ENCODE measurements at regions not wholly inside any gene's neighbourhood (a gene's known extent, or its start where the extent isn't known, plus 50 kb on each side); places are given as distances from the start of the nearest gene placed in this dataset.

DNA sequence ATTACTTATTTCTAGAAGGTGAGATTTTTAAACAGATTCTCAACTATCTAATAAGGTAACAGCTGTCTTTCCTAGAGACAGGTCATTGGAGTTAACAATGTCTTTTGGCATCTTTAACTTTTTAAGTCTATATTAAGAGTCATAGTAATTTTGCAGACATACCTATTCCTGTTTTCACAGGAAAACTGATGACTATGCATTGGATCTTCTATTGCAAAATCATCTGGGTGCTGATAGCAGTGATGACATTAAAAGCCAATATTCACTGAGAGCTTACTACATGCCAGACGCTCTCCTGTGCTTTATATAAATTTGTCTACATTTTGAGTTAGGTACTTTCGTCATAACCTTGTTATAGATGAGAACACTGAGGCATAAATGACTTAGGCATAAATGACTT is 462.4 kb upstream of the MARCKS start:
- TF ChIP-seq POLR2A (IDR thresholded peaks at IDR 0.05; ENCODE audit: extremely low read depth, insufficient read length): no peak
- no peak for DNase-seq (ENCODE audit: low read depth)
- H3K4me3 ChIP-seq (ENCODE audit: low read depth, low read length): no peak overlapping the region

DNA sequence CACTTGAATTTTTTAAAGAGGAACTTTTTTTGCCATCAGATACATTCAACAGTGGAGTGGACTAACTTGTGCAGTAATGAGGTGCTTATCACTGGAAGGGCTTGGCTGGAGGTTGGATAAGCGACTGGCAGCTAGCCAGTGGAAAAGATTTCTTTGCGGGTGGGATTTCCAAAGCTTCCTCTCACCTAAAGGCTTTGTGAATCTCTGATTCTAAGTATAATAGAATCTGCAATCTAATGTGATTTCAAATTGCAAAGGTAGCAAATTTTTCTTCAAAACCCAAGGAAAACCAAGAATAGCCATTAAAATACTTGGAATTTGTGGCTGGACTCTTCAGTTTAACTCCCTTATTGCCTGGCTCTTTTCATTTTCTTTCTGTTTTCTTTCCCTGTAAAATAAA is 460.4 kb upstream of the MARCKS start:
- TF ChIP-seq, protein P1, sequence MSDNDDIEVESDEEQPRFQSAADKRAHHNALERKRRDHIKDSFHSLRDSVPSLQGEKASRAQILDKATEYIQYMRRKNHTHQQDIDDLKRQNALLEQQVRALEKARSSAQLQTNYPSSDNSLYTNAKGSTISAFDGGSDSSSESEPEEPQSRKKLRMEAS (IDR thresholded peaks at IDR 0.05; ENCODE audit: low read depth, low read length): no peak

DNA sequence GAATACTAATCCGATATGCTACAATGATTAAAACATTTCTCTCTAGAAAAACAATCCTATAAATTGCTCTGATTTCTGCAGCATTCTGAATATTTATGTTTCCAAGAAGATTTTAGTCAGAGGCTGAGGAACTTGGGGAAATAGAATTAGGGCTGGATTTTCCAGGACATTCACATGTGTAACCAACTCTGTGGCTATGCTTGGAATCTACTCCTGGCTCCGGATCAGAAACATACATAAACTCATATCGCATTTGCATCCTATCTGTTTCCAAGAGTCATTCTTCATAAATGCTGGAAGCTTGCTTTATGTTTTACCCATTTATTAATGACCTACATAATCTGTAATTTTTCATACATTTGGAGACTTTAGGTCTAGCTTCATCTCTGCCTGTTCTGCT is 459.9 kb upstream of the MARCKS start:
- H3K4me3 ChIP-seq (ENCODE audit: low read depth, low read length): no peak overlapping the region
- no peak for DNase-seq (ENCODE audit: low read depth)
- no peak for TF ChIP-seq POLR2A (IDR thresholded peaks at IDR 0.05; ENCODE audit: extremely low read depth, insufficient read length)
- TF ChIP-seq, protein P2, sequence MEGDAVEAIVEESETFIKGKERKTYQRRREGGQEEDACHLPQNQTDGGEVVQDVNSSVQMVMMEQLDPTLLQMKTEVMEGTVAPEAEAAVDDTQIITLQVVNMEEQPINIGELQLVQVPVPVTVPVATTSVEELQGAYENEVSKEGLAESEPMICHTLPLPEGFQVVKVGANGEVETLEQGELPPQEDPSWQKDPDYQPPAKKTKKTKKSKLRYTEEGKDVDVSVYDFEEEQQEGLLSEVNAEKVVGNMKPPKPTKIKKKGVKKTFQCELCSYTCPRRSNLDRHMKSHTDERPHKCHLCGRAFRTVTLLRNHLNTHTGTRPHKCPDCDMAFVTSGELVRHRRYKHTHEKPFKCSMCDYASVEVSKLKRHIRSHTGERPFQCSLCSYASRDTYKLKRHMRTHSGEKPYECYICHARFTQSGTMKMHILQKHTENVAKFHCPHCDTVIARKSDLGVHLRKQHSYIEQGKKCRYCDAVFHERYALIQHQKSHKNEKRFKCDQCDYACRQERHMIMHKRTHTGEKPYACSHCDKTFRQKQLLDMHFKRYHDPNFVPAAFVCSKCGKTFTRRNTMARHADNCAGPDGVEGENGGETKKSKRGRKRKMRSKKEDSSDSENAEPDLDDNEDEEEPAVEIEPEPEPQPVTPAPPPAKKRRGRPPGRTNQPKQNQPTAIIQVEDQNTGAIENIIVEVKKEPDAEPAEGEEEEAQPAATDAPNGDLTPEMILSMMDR (IDR thresholded peaks at IDR 0.05; ENCODE audit: low read depth, low read length): no peak
- TF ChIP-seq, protein P1 (IDR thresholded peaks at IDR 0.05; ENCODE audit: low read depth, low read length): no peak
- TF ChIP-seq MYC (IDR thresholded peaks at IDR 0.05; ENCODE audit: low read depth, low read length): no peak

More for the DNA sequence above, 460.4 kb upstream of the MARCKS start:
- H3K4me3 ChIP-seq (ENCODE audit: low read depth, low read length): no peak overlapping the region
- DNase-seq (ENCODE audit: low read depth): no peak

DNA sequence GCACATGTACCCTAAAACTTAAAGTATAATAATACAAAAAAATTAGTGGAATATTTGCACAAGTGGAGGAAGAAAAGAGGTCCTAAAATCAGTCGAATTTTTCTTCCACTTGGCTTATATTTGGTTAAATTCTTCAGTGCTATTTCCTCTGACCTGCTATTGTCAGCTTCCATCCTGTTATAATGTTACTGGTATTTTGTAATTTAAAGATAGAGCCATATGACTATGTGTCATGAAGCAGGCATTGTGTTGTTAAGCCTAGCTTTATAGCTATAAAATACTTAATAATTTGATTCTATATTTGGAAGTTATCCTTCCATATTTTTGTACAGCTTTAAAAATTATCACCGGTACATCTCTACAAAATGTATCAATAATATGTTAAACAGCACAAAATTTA is 455.9 kb upstream of the MARCKS start:
- TF ChIP-seq POLR2A (IDR thresholded peaks at IDR 0.05; ENCODE audit: extremely low read depth, insufficient read length) (no peak), MYC (IDR thresholded peaks at IDR 0.05; ENCODE audit: low read depth, low read length) (no peak)
- TF ChIP-seq, protein P1 (IDR thresholded peaks at IDR 0.05; ENCODE audit: low read depth, low read length): no peak
- TF ChIP-seq, protein P2 (IDR thresholded peaks at IDR 0.05; ENCODE audit: low read depth, low read length): no peak
- no peak overlapping the region for H3K4me3 ChIP-seq (ENCODE audit: low read depth, low read length)
- DNase-seq (ENCODE audit: low read depth): no peak

DNA sequence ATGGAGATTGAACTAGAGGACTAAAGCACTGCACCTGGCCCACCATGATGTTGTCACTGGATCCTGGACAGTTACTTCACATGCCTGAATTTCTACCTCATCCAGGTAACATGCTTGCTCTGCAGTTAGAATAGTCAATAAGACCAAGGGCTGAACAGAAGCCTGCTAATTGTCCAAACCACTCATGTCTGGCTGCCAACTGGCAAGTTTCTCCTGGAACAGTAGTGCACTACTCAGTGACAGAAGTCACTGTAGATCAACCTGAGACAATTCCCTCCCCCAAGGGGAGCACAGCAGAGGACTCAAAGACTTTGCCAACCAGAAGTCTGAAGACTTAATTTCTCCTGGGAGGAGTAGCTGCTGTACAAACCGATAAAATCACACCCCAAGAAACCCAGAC is 454.6 kb upstream of the MARCKS start:
- TF ChIP-seq POLR2A (IDR thresholded peaks at IDR 0.05; ENCODE audit: extremely low read depth, insufficient read length) (no peak), MYC (IDR thresholded peaks at IDR 0.05; ENCODE audit: low read depth, low read length) (no peak)
- TF ChIP-seq, protein P1 (IDR thresholded peaks at IDR 0.05; ENCODE audit: low read depth, low read length): no peak
- TF ChIP-seq, protein P2 (IDR thresholded peaks at IDR 0.05; ENCODE audit: low read depth, low read length): no peak
- H3K4me3 ChIP-seq (ENCODE audit: low read depth, low read length): no peak overlapping the region
- DNase-seq (ENCODE audit: low read depth): no peak

DNA sequence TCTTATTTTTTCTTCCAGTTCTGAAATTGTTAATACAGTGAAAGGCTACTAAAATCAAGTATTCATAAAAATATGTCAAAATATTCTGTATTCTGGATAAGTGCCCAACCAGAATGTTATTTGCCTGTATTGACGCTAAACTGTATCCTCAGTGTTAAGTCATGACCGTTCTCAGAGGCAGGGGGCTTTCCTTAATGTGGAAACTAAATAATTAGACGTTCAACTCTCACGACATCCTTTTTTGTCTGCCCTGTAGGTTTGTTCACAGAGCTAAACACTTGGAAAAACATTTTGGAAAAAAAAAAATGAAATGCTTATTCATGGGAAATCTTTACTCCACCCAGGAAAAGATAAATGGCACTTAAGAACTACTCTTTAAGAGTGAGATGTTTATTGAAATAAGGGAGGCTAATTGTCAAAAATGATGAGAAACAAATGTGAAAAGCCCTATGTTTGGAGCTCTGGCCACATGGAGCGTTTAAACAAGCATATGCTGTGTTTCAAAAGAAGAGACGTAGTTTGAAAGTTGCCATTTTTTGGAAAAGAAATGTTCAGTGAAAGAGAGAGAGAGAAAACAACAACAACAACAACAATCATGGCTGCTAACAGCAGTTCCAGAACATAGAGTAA is 453.1 kb upstream of the MARCKS start:
- TF ChIP-seq, protein P1 (IDR thresholded peaks at IDR 0.05; ENCODE audit: low read depth, low read length): no peak
- TF ChIP-seq, protein P2 (IDR thresholded peaks at IDR 0.05; ENCODE audit: low read depth, low read length): no peak
- TF ChIP-seq POLR2A (IDR thresholded peaks at IDR 0.05; ENCODE audit: extremely low read depth, insufficient read length): no peak
- TF ChIP-seq MYC (IDR thresholded peaks at IDR 0.05; ENCODE audit: low read depth, low read length): no peak
- no peak overlapping the region for H3K4me3 ChIP-seq (ENCODE audit: low read depth, low read length)
- no peak for DNase-seq (ENCODE audit: low read depth)

Measured in NB4 (cell line).